MM.1S (cell line): ENCODE measurements at regions not wholly inside any gene's neighbourhood (a gene's known extent, or its start where the extent isn't known, plus 50 kb on each side); places are given as distances from the start of the nearest gene placed in this dataset.

ENCODE experiments used
- DNase-seq: peaks from one replicate; pipeline ENCODE4 v3.0.0-alpha.2; 2015
- H2AFZ ChIP-seq: fragments of 300-600 bp; sonication (generic); 2 replicates; pipeline ENCODE4 v1.6.0; 2016; ENCODE audit warnings: antibody characterized with exemption, low read length
- H3F3A ChIP-seq: fragments of 300-600 bp; sonication (generic); 2 replicates; pipeline ENCODE4 v1.6.1; 2016; ENCODE audit warnings: mild to moderate bottlenecking, antibody characterized with exemption, low read length, moderate library complexity, mixed read lengths; ENCODE audit not compliant: insufficient read depth
- H3K27ac ChIP-seq: fragments of 300-600 bp; sonication (generic); 2 replicates; pipeline ENCODE4 v1.5.1; 2016; ENCODE audit warnings: mild to moderate bottlenecking, low read length
- H3K27me3 ChIP-seq: fragments of 300-600 bp; sonication (generic); replicated peaks from 2 replicates; pipeline ENCODE4 v1.6.0; 2016; ENCODE audit warnings: low read length; ENCODE audit not compliant: insufficient read depth
- H3K36me3 ChIP-seq: fragments of 300-600 bp; sonication (generic); replicated peaks from 2 replicates; pipeline ENCODE4 v1.6.1; 2016; ENCODE audit warnings: mild to moderate bottlenecking, low read length, mixed read lengths; ENCODE audit not compliant: insufficient read depth
- H3K4me1 ChIP-seq: fragments of 300-600 bp; sonication (generic); 2 replicates; pipeline ENCODE4 v1.6.1; 2016; ENCODE audit warnings: low read length, mixed read lengths
- H3K4me2 ChIP-seq: fragments of 300-600 bp; sonication (generic); 2 replicates; pipeline ENCODE4 v1.6.0; 2016; ENCODE audit warnings: low read depth, low read length
- H3K4me3 ChIP-seq: fragments of 300-600 bp; sonication (generic); 2 replicates; pipeline ENCODE4 v1.5.1; 2016; ENCODE audit warnings: low read length, mixed read lengths
- H3K79me2 ChIP-seq: fragments of 300-600 bp; sonication (generic); 2 replicates; pipeline ENCODE4 v1.6.1; 2016; ENCODE audit warnings: mixed run types, low read length, mixed read lengths
- H3K9ac ChIP-seq: fragments of 300-600 bp; sonication (generic); 2 replicates; pipeline ENCODE4 v1.6.1; 2016; ENCODE audit warnings: low read length, mixed read lengths
- H3K9me2 ChIP-seq: fragments of 300-600 bp; sonication (generic); replicated peaks from 2 replicates; pipeline ENCODE4 v1.6.1; 2016; ENCODE audit warnings: mild to moderate bottlenecking, low read length, mixed read lengths; ENCODE audit not compliant: insufficient read depth
- H3K9me3 ChIP-seq: fragments of 300-600 bp; sonication (generic); replicated peaks from 2 replicates; pipeline ENCODE4 v1.6.1; 2016; ENCODE audit warnings: mild to moderate bottlenecking, low read length, mixed read lengths; ENCODE audit not compliant: insufficient read depth
- H4K20me1 ChIP-seq: fragments of 300-600 bp; sonication (generic); 2 replicates; pipeline ENCODE4 v1.6.1; 2016; ENCODE audit warnings: mild to moderate bottlenecking, low read length, moderate library complexity, mixed read lengths; ENCODE audit not compliant: insufficient read depth
- EZH2 ChIP-seq: fragments of 300-600 bp; sonication (generic); optimal IDR thresholded peaks from 2 replicates; pipeline ENCODE3; 2017; ENCODE audit warnings: low read depth, mild to moderate bottlenecking, antibody characterized with exemption, low read length, mixed read lengths
- EZH2phosphoT487 ChIP-seq: fragments of 300-600 bp; sonication (generic); IDR thresholded peaks from 2 replicates; pipeline ENCODE4 v1.6.1; 2018; ENCODE audit warnings: antibody characterized with exemption, low read length
- TF ChIP-seq, protein P1 (sequence below): fragments of 300-600 bp; sonication (generic); IDR thresholded peaks from 2 replicates; pipeline ENCODE4 v1.5.1; 2016; ENCODE audit warnings: antibody characterized with exemption, low read length, mixed read lengths

DNA sequence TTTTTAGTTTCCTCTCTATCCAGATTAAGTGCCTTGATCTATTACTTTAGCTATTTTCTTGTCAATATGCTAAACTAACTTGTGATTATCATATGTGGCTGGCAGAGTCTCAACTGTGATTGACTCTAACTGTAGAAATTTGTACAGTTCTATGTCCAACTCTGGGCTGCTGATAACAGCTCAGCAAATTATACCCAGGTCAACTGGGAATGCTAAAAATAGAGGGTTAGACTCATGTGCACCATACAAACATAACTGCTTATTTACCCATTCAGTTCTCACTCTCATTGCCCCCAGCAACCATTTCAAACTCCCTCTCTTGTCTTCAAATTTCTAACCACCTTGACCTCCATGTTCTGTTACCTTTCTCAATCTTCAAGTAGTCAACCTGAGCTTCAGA lies 576.9 kb downstream of the TDRD15 start:
- H3K79me2 ChIP-seq: no peaks in the 10 kb centered on the region
- no peaks in the 10 kb centered on the region for H3K27me3 ChIP-seq
- no peaks in the 10 kb centered on the region for H3K36me3 ChIP-seq
- H3K4me1 ChIP-seq: no peaks in the 10 kb centered on the region
- no peaks in the 10 kb centered on the region for H4K20me1 ChIP-seq
- no peak overlapping the region for H2AFZ ChIP-seq
- H3K9me3 ChIP-seq: no peaks in the 10 kb centered on the region
- no peak overlapping the region for H3K9ac ChIP-seq
- no peak overlapping the region for H3K27ac ChIP-seq
- peak; percentile 16 for DNase-seq
- no peaks in the 10 kb centered on the region for H3F3A ChIP-seq
- H3K4me3 ChIP-seq: no peak overlapping the region
- TF ChIP-seq, protein P1, sequence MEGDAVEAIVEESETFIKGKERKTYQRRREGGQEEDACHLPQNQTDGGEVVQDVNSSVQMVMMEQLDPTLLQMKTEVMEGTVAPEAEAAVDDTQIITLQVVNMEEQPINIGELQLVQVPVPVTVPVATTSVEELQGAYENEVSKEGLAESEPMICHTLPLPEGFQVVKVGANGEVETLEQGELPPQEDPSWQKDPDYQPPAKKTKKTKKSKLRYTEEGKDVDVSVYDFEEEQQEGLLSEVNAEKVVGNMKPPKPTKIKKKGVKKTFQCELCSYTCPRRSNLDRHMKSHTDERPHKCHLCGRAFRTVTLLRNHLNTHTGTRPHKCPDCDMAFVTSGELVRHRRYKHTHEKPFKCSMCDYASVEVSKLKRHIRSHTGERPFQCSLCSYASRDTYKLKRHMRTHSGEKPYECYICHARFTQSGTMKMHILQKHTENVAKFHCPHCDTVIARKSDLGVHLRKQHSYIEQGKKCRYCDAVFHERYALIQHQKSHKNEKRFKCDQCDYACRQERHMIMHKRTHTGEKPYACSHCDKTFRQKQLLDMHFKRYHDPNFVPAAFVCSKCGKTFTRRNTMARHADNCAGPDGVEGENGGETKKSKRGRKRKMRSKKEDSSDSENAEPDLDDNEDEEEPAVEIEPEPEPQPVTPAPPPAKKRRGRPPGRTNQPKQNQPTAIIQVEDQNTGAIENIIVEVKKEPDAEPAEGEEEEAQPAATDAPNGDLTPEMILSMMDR: no peak
- TF ChIP-seq EZH2 (no peak), EZH2phosphoT487 (no peak)
- no peaks in the 10 kb centered on the region for H3K9me2 ChIP-seq
- no peak overlapping the region for H3K4me2 ChIP-seq

DNA sequence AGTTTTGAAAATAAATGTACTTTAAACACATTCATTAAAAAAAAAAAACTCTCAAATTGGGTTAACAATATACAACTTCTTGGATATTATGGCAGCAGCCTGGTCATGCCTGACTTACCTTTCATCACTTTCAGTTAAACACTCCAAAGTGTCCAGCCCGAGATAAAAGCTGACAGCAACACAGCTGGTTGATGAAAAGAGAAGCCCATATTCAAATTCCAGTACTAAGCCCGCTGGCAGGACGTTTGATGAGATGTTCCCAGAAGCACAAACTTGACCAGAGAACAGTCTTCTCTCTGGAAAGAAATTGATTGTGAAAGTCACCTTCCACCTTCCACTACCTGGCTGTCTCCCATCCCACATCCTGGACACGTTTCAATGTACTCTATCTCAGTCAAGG lies 586.3 kb downstream of the TDRD15 start:
- H3K27ac ChIP-seq: no peak overlapping the region
- TF ChIP-seq EZH2 (no peak), EZH2phosphoT487 (no peak)
- TF ChIP-seq, protein P1: no peak
- no peaks in the 10 kb centered on the region for H3K9me2 ChIP-seq
- no peaks in the 10 kb centered on the region for H3F3A ChIP-seq
- no peaks in the 10 kb centered on the region for H3K4me1 ChIP-seq
- no peak overlapping the region for H3K4me3 ChIP-seq
- H3K4me2 ChIP-seq: no peak overlapping the region
- H2AFZ ChIP-seq: no peak overlapping the region
- no peaks in the 10 kb centered on the region for H4K20me1 ChIP-seq
- no peaks in the 10 kb centered on the region for H3K79me2 ChIP-seq
- H3K9me3 ChIP-seq: no peaks in the 10 kb centered on the region
- no peak for DNase-seq
- no peaks in the 10 kb centered on the region for H3K36me3 ChIP-seq
- H3K27me3 ChIP-seq: no peaks in the 10 kb centered on the region
- H3K9ac ChIP-seq: no peak overlapping the region

DNA sequence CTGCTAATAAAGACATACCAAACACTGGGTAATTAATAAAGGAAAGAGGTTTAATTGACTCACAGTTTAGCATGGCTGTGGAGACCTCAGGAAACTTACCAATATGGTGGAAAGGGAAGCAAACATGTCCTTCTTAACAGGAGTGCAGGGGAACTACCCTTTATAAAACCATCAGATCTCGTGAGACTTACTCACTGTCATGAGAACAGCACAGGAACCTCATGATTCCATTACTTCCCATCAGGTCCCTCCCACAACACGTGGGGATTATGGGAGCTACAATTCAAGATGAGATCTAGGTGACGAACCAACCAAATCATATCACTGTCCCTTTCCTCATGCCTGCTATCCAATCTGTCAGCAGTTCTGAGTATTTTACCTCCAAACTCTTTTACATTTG lies 586.7 kb downstream of the TDRD15 start:
- no peaks in the 10 kb centered on the region for H3K27me3 ChIP-seq
- H3K4me1 ChIP-seq: no peaks in the 10 kb centered on the region
- no peak for DNase-seq
- no peaks in the 10 kb centered on the region for H3K36me3 ChIP-seq
- H3F3A ChIP-seq: no peaks in the 10 kb centered on the region
- H3K4me2 ChIP-seq: no peak overlapping the region
- no peaks in the 10 kb centered on the region for H3K79me2 ChIP-seq
- TF ChIP-seq EZH2 (no peak), EZH2phosphoT487 (no peak)
- TF ChIP-seq, protein P1: no peak
- no peak overlapping the region for H3K9ac ChIP-seq
- no peak overlapping the region for H3K27ac ChIP-seq
- no peaks in the 10 kb centered on the region for H4K20me1 ChIP-seq
- no peaks in the 10 kb centered on the region for H3K9me3 ChIP-seq
- H2AFZ ChIP-seq: no peak overlapping the region
- no peaks in the 10 kb centered on the region for H3K9me2 ChIP-seq
- no peak overlapping the region for H3K4me3 ChIP-seq
